ENCODE measurements at regions not wholly inside any gene's neighbourhood (a gene's known extent, or its start where the extent isn't known, plus 50 kb on each side); places are given as distances from the start of the nearest gene placed in this dataset.

DNA sequence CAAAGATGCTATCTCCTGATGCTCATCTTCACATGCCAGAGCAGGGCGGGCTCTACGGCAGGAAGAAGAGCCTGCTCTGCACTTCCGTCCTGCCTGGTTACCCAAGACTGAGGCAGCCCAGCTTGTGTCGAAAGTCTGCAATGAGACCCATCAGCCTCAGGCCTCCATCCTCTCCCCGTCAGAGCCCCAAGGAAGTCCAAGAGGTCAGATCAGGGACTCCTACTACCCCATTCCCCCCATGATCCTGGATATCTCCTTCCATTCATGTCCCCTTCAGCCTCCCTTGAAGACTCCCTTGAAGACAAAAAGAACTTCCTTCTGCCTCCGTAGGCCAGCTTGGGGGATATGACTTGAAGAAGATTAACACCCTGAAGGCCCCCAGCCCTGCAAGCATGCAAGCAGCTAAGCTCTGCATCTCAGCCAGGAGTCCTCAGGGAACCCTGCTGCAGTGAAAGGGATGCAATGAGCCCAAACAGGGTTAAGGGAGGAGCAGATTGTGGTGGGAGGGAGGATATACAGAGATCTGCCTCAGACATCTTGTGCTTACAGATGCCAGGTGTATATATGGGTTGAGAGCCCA is 85.6 kb downstream of the TRIM29 start:
- TF ChIP-seq, protein P1, sequence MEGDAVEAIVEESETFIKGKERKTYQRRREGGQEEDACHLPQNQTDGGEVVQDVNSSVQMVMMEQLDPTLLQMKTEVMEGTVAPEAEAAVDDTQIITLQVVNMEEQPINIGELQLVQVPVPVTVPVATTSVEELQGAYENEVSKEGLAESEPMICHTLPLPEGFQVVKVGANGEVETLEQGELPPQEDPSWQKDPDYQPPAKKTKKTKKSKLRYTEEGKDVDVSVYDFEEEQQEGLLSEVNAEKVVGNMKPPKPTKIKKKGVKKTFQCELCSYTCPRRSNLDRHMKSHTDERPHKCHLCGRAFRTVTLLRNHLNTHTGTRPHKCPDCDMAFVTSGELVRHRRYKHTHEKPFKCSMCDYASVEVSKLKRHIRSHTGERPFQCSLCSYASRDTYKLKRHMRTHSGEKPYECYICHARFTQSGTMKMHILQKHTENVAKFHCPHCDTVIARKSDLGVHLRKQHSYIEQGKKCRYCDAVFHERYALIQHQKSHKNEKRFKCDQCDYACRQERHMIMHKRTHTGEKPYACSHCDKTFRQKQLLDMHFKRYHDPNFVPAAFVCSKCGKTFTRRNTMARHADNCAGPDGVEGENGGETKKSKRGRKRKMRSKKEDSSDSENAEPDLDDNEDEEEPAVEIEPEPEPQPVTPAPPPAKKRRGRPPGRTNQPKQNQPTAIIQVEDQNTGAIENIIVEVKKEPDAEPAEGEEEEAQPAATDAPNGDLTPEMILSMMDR (IDR thresholded peaks at IDR 0.05; ENCODE audit: unreplicated experiment) = no peak
- peaks cover 7% of the 10 kb centered on the region for H3K9me3 Mint-ChIP-seq (ENCODE audit: low read depth)
- H3K27me3 Mint-ChIP-seq = peaks cover 13% of the 10 kb centered on the region
- no peak overlapping the region for H3K27ac Mint-ChIP-seq
- no peaks in the 10 kb centered on the region for H3K36me3 Mint-ChIP-seq (ENCODE audit: insufficient read depth)
- no peak overlapping the region for H3K4me3 Mint-ChIP-seq (ENCODE audit: low read depth)
- H3K4me1 Mint-ChIP-seq (ENCODE audit: low read depth) = no peaks in the 10 kb centered on the region
- DNase-seq (ENCODE audit: low spot score, unreplicated experiment) = peak; percentile 2

DNA sequence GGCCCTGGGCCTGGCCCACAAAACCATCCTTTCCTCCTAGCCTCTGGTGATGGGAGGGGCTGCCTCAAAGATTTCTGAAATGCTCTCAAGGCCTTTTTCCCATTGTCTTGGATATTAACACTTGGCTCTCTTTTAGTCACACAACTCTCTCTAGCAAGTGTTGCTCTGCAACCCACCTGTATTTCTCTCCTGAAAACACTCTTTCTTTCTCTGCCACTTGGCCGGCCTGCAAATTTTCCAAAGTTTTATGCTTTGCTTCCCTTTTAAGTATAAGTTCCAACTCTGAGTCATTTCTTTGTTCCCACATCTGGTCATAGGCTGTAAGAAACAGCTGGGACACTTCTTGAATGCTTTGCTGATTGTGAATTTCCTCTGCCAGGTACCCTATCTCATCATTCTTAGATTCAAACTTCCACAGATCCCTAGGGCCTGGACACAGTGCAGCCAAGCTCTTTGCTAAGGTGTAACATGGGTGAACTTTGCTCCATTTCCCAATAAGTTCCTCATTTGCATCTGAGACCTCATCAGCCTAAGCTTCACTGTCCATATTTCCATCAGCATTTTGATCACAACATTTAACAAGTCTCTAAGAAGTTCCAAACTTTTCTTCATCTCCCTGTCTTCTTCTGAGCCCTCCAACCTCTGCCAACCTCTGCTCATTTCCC is 93.8 kb downstream of the TRIM29 start:
- DNase-seq (ENCODE audit: low spot score, unreplicated experiment) = no peak
- Mint-ChIP-seq H3K36me3 (ENCODE audit: insufficient read depth) (no peaks in the 10 kb centered on the region), H3K27me3 (peaks cover 6% of the 10 kb centered on the region), H3K9me3 (ENCODE audit: low read depth) (peaks cover 19% of the 10 kb centered on the region), H3K4me1 (ENCODE audit: low read depth) (no peaks in the 10 kb centered on the region), H3K27ac (no peak overlapping the region), H3K4me3 (ENCODE audit: low read depth) (no peak overlapping the region)
- TF ChIP-seq, protein P1 (IDR thresholded peaks at IDR 0.05; ENCODE audit: unreplicated experiment) = no peak

DNA sequence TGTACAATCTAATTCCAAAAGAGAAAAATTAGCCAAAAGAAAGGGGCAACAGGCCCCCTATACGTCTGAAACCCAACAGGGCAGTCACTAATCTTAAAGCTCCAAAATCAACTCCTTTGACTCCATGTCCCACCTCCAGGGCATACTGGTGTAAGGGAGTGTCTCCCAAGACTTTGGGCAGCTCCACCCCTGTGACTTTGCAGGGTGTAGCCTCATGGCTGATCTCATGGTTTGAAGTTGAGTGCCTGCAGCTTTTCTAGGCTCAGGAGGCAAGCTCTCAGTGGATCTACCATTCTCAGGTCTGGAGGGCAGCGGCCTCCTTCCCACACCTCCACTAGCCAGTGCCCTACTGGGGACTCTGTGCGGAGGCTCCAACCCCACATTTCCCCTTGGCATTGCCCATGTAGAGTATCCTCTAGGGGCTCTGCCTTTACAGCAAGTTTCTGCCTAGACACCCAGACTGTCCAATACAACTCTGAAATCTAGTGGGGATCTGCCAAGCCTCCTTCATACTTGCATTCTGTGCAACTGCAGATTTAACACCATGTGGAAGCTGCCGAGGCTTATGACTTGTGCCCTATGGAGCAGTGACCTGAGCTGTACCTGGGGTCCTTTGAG is 94.5 kb downstream of the TRIM29 start:
- TF ChIP-seq, protein P1 (IDR thresholded peaks at IDR 0.05; ENCODE audit: unreplicated experiment) = no peak
- no peak overlapping the region for H3K27ac Mint-ChIP-seq
- peaks cover 6% of the 10 kb centered on the region for H3K27me3 Mint-ChIP-seq
- H3K4me3 Mint-ChIP-seq (ENCODE audit: low read depth) = no peak overlapping the region
- H3K36me3 Mint-ChIP-seq (ENCODE audit: insufficient read depth) = no peaks in the 10 kb centered on the region
- DNase-seq (ENCODE audit: low spot score, unreplicated experiment) = no peak
- H3K4me1 Mint-ChIP-seq (ENCODE audit: low read depth) = no peaks in the 10 kb centered on the region
- peaks cover 19% of the 10 kb centered on the region for H3K9me3 Mint-ChIP-seq (ENCODE audit: low read depth)

DNA sequence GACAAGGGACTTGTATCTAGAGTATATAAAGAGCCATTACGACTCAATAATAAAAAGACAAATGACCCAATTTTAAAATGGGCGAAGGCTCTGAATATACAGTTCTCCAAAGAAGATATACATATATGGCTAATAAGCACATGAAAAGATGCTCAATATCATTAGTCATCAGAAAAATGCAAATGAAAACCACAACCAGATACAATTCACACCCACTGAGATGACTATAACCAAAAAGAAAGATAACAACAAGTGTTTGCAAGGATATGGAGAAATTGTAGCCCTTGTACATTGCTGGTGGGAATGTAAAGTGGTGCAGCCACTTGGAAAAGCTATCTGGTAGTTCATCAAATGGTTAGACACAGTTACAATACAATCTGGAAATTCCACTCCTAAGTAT is 96.3 kb downstream of the TRIM29 start:
- H3K27me3 Mint-ChIP-seq = peaks cover 6% of the 10 kb centered on the region
- H3K27ac Mint-ChIP-seq = no peak overlapping the region
- TF ChIP-seq, protein P1 (IDR thresholded peaks at IDR 0.05; ENCODE audit: unreplicated experiment) = no peak
- peaks cover 2% of the 10 kb centered on the region for H3K4me1 Mint-ChIP-seq (ENCODE audit: low read depth)
- DNase-seq (ENCODE audit: low spot score, unreplicated experiment) = no peak
- no peak overlapping the region for H3K4me3 Mint-ChIP-seq (ENCODE audit: low read depth)
- peaks cover 11% of the 10 kb centered on the region for H3K9me3 Mint-ChIP-seq (ENCODE audit: low read depth)
- H3K36me3 Mint-ChIP-seq (ENCODE audit: insufficient read depth) = no peaks in the 10 kb centered on the region

DNA sequence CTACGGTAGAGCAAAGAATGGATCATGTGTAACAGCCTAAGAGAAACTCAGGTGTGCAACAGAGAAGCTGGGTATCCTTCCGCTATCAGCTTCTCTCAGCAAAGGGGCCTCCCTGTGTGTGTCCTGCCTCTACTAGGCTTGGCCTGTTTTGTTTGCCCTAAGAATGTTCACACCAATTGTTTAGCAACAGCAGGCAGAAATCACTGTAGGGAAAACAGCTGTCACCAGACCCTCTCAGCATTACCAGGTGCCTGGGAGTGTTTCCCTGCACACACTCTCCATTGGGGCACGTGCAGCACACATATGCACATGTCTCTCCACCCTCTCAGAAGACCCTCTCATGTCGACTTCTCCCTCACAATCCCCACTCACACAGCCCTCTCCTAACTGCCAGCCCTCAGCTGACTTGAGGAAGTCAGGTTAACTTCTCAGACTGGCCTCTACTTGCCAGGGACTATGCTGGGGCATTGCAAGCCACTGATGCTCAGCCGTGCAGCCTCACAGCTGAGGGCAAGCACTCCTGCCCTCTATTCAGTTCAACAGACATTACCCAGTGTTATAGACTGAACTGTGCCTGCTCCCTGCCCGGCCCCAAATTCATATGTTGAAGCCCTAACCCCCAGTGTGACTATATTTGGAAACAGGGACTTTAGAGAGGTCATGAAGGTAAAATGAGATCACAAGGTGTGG is 97.6 kb downstream of the TRIM29 start:
- TF ChIP-seq, protein P1 (IDR thresholded peaks at IDR 0.05; ENCODE audit: unreplicated experiment) = no peak
- H3K27ac Mint-ChIP-seq = no peak overlapping the region
- H3K9me3 Mint-ChIP-seq (ENCODE audit: low read depth) = peaks cover 3% of the 10 kb centered on the region
- H3K36me3 Mint-ChIP-seq (ENCODE audit: insufficient read depth) = no peaks in the 10 kb centered on the region
- H3K4me1 Mint-ChIP-seq (ENCODE audit: low read depth) = peaks cover 2% of the 10 kb centered on the region
- no peak overlapping the region for H3K4me3 Mint-ChIP-seq (ENCODE audit: low read depth)
- peaks cover 6% of the 10 kb centered on the region for H3K27me3 Mint-ChIP-seq
- DNase-seq (ENCODE audit: low spot score, unreplicated experiment) = no peak
